WERI-Rb-1 (cell line): ENCODE measurements at regions not wholly inside any gene's neighbourhood (a gene's known extent, or its start where the extent isn't known, plus 50 kb on each side); places are given as distances from the start of the nearest gene placed in this dataset.
A peak's percentile ranks its signal among the peaks of the same experiment; 100 is the strongest.

Experiments used
- DNase-seq: peaks from one replicate; pipeline ENCODE4 v3.0.0-alpha.2; 2020
- H3K27ac ChIP-seq: fragments of 250-450 bp; sonication (Bioruptor Pico); 2 replicates; pipeline ENCODE4 v1.5.1; 2020; ENCODE audit warnings: mild to moderate bottlenecking, moderate library complexity
- H3K27me3 ChIP-seq: fragments of 250-450 bp; sonication (Bioruptor Pico); 2 replicates; pipeline ENCODE4 v1.5.1; 2021; ENCODE audit warnings: mild to moderate bottlenecking, low read depth, moderate library complexity; ENCODE audit not compliant: insufficient read depth, severe bottlenecking
- H3K36me3 ChIP-seq: fragments of 250-450 bp; sonication (Bioruptor Pico); 2 replicates; pipeline ENCODE4 v1.5.1; 2020; ENCODE audit warnings: mild to moderate bottlenecking, moderate library complexity
- H3K4me3 ChIP-seq: 2 replicates; pipeline ENCODE4 v1.5.1; 2011; ENCODE audit warnings: low read depth, mild to moderate bottlenecking, control low read depth, low read length
- H3K9me3 ChIP-seq: fragments of 250-450 bp; sonication (Bioruptor Pico); 2 replicates; pipeline ENCODE4 v1.5.1; 2021; ENCODE audit warnings: mild to moderate bottlenecking, moderate library complexity; ENCODE audit not compliant: severe bottlenecking
- CTCF ChIP-seq: IDR thresholded peaks from 2 replicates; pipeline ENCODE4 v1.5.1; 2011; ENCODE audit warnings: low read depth, mild to moderate bottlenecking, control low read depth, inconsistent platforms, low read length

GRCh38 chr4:152047451-152047850 is 286.6 kb upstream of the GATB start:
- Histone ChIP-seq H3K27ac (no peak overlapping the region), H3K9me3 (peaks cover 4% of the 10 kb centered on the region), H3K4me3 (no peak overlapping the region), H3K36me3 (no peaks in the 10 kb centered on the region), H3K27me3 (peaks cover 92% of the 10 kb centered on the region)
- no peak for TF ChIP-seq CTCF
- DNase-seq = no peak

GRCh38 chr4:152045807-152046571 is 285.2 kb upstream of the GATB start:
- Histone ChIP-seq H3K27me3 (peaks cover 92% of the 10 kb centered on the region), H3K9me3 (peaks cover 4% of the 10 kb centered on the region), H3K36me3 (no peaks in the 10 kb centered on the region), H3K27ac (no peak overlapping the region), H3K4me3 (peak overlapping the region; percentile 15; the same call in 1 of the 2 replicates)
- DNase-seq = peak; percentile 83
- TF ChIP-seq CTCF = peak; percentile 88

GRCh38 chr4:152045449-152045806 is 284.6 kb upstream of the GATB start:
- no peaks in the 10 kb centered on the region for H3K36me3 ChIP-seq
- H3K27me3 ChIP-seq = peaks cover 92% of the 10 kb centered on the region
- no peak overlapping the region for H3K4me3 ChIP-seq
- H3K27ac ChIP-seq = no peak overlapping the region
- no peak for DNase-seq
- H3K9me3 ChIP-seq = peaks cover 4% of the 10 kb centered on the region
- TF ChIP-seq CTCF = no peak

GRCh38 chr4:152044331-152045036 is 283.7 kb upstream of the GATB start:
- Histone ChIP-seq H3K9me3 (peaks cover 4% of the 10 kb centered on the region), H3K27me3 (peaks cover 90% of the 10 kb centered on the region), H3K27ac (no peak overlapping the region), H3K36me3 (no peaks in the 10 kb centered on the region), H3K4me3 (no peak overlapping the region)
- no peak for TF ChIP-seq CTCF
- no peak for DNase-seq

GRCh38 chr4:152041295-152041694 is 280.5 kb upstream of the GATB start:
- Histone ChIP-seq H3K4me3 (no peak overlapping the region), H3K36me3 (no peaks in the 10 kb centered on the region), H3K9me3 (peaks cover 4% of the 10 kb centered on the region), H3K27ac (no peak overlapping the region), H3K27me3 (peaks cover 91% of the 10 kb centered on the region)
- no peak for TF ChIP-seq CTCF
- DNase-seq = no peak
